ENCODE measurements at regions not wholly inside any gene's neighbourhood (a gene's known extent, or its start where the extent isn't known, plus 50 kb on each side); places are given as distances from the start of the nearest gene placed in this dataset.

GRCh38 chr3:64828276-64828675 is 140.5 kb upstream of the ADAMTS9 start:
- TF ChIP-seq MXI1 (IDR thresholded peaks at IDR 0.05; ENCODE audit: low read depth, low read length), result no peak
- no peak for TF ChIP-seq JUNB (IDR thresholded peaks at IDR 0.05)
- no peak for TF ChIP-seq ATF3 (IDR thresholded peaks at IDR 0.05; ENCODE audit: borderline replicate concordance, extremely low read depth, low read depth, low read length)
- TF ChIP-seq POLR2AphosphoS2 (IDR thresholded peaks at IDR 0.05; ENCODE audit: low read depth, low read length), result no peak

All from GM12878 (cell line).